DMS 273 (cell line): ENCODE measurements at regions not wholly inside any gene's neighbourhood (a gene's known extent, or its start where the extent isn't known, plus 50 kb on each side); places are given as distances from the start of the nearest gene placed in this dataset.
A peak's percentile ranks its signal among the peaks of the same experiment; 100 is the strongest.

Experiments
- DNase-seq: peaks from one replicate; lab custom pipeline; 2025; ENCODE audit not compliant: unreplicated experiment; lab: John Stamatoyannopoulos, UW

DNA sequence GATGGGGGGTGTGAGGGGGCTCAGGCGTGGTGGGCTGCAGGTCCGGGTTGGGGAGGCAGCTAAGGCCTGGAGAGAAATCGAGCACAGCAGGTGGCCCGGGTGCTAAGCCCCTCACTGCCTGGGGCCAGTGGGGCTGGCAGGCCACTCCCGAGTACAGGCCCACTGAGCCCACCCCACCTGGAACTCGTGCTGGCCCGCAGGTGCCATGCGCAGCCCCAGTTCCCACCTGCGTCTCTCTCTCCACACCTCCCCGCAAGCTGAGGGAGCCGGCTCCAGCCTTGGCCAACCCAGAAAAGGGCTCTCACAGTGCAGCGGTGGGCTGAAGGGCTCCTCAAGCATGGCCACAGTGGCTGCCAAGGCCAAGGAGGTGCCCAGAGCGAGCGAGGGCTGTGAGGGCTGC lies 1047.1 kb upstream of the ADGRL4 start:
- DNase-seq: no peak

DNA sequence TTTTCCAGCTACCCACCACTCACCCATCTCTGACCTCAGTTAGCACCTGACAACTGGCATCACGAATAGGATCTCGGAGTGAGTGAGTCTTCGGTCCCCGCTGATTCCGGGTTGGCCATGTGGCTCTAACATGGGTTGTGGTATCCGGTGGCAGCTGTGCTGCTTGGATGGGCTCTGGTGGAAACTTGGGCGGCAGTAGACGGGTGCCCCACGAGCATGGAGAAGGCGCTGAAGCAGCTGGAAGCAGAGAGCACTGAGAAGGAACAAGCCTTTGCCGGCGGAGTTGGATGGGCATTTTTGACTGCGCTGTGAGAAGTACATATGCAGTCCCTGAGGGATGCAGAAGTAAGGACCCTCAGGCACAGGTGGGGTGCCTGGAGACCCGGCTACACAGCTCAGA lies 1044.0 kb upstream of the ADGRL4 start:
- DNase-seq: no peak

DNA sequence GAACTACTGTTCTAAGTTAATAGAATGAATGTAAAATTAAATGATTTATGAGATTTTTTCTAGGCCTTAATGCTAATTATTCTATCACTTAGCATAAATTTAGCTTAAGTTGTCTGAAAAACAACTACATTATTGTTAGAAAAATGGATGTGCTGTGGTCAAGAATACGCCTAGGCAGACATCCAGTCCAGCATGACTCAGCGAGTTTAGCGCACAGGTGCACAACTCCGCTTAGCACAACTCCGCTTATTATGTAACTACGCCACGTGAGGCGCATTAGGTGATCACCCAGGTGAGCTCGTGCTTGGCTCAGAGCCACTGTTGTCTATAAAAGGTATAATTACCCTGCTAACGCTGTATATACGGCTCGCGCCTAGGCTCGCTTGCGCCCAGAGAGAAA lies 1043.6 kb upstream of the ADGRL4 start:
- DNase-seq: peak; percentile 2

DNA sequence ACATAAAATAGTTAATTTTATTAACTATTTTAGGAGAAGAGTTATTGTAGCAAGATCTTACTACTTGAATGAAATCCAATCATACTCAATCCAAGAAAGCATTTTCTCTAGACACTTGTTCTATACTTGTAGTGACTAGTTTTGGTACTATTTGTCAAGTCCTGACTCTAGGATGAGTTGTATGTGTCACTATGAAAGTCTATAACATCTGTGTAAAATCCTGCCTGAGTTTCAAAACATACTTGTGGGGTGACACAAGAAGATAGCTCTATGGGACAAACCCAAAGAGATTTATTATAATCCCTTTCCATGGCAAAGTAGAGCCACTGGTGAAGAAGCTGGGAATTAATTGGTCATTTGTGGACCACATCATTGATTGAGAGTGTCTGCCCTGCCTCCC lies 1042.2 kb upstream of the ADGRL4 start:
- no peak for DNase-seq

DNA sequence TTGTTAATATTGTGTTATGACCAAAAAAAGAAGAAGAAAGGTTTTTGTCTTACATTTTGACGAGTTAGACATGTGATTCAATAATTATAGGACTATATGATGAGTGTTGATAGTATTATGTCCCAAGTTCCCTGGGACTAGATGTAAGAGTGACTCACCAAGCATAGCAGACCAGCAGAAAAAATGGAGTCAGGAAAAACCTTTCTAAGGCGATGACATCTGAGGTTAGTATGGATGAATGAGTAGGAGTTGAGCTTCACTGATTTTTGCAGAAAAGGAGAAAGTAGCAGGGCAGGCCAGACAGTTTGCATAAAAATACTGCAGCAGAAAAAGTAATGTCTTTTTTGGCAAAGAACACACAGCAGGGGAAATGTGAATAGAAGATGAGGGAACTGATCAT lies 1041.3 kb upstream of the ADGRL4 start:
- no peak for DNase-seq

DNA sequence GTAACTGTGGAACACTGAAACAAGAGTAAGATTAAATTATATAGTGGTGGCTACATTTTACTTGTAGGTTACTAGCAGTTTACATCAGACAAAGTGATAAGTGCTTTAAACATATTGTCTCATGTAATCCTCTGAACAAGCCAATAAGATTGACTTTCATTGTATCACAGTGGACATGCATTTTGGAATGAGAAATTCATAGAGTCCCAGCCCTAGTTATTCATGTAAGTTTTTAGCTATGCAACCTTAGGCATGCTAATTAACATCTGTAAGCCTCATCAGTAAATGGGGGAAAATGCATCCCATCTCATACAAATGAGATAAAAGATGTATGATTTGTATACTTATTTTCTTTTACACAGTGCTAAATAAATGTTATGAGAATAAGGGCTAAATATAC lies 1038.1 kb upstream of the ADGRL4 start:
- no peak for DNase-seq

DNA sequence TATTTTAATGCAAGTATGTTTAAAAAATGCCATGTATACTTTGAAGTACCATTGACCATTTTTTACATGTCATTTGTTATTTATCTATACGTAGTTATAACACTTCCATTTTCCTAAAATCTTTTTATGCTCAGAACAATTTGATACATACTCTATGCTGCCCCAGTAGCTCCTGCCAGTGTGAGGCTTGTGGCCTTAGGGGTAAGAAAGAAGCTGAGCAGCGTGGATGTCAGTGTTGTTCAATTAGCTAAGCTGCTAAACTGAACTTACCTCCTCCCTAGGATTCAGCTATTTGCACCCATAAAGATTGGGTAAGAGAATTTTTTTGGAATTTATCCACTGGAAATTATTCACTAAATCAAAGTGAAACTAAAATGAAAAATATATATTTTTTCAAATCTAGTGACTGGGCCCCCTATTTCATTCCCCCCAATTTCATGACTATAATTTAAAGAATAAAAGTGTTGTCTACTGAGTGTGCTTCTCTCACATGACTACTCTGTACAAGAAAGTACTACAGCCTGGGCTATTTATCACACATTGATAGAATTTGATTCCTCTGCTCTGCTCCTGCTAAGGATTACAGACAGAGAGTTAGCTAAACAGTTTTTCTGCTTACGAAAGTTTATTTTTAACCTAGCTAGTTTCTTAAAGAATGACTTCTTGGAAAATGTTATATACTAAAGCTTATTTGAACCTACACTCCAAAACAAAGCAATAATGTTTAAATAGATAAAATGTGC lies 1030.3 kb upstream of the ADGRL4 start:
- DNase-seq: no peak

DNA sequence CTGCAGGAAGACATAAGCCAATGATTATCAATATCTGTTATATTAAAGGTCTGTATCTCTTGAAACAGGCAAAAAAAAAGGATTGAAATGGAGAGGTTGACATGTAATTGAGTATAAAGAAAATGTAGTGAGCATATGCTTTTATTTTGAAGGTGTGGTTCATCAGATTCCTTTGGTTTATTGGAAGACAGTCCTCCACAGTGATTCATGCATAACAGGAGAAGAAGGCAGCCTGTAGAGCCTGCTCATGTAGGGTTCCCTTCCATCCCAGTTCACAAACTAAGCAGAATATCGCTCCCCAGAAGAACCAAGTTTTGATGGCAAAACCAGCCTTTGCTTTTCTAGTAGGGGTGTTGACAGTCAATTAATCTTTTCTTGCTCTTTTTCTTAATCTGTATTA lies 1016.8 kb upstream of the ADGRL4 start:
- DNase-seq: no peak

DNA sequence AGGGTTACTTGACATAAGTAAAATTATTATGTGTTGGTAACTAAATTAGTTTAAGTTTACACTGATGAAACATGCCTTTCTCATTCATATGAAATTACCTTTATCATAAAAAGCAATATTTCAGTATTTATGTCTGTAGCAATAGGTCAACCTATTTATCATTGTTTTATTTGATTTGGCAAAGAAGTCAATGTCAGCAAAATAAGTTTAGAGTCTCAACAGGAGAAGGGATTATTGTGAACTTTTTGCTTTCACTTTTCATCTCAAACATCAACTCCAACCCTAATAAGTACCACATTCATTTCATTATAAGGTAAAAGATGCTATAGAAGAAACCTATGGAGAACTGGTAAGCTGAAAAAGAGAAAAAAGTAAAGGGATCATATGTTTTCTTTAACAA lies 1015.4 kb upstream of the ADGRL4 start:
- no peak for DNase-seq

DNA sequence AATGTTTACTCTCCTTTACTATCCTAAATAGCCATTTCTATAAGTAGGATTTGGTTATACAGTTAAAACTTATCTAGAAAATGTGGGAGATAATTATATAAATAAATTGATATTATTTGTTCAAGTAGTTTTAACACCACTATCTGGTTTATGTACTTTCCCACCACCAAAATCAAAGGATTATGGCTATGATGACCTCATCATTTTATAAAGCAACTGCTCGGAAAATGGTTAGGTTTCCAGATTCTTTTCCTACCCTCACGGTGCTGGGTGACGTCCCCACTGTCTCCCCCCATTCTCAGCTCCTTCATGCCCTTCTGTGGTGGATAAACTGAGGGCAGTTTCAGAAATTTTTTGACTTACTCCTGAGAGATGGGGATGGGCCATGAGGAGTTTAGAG lies 1011.8 kb upstream of the ADGRL4 start:
- no peak for DNase-seq

DNA sequence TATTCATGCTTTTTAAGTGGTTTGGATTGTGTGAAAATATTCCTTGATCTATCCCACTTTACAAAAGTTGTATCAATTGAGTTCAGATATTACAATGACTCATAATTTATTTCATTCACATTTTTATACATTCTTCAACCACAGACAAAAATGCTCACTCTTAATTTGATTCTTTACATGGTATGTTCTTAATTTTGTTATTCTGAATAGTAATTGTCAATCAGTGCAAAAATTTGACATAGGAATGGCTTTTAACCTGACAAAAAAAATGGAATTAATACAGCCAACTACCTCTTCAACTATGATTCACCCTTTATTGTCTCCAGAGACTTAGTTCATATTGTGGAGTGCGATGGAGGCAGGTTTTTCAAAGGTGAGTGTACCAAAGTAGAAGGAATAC lies 1002.4 kb upstream of the ADGRL4 start:
- no peak for DNase-seq

DNA sequence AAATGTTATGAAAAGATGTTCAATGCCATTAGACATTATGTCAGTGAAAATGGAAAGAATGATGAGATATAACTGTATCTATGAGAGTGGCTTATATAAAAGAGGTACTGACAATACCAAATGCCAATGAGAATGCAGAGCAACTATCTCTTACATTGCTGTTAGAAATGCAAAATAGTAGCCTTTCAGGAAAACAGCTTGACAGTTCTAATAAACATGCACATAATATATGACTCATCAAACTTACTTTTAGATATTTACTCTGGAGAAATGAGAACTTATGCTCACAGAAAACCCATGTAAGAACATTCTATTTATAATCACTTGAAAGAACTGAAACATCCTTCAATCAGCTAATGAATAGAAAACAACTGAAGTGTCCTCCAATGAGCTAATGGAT lies 996.7 kb upstream of the ADGRL4 start:
- no peak for DNase-seq

DNA sequence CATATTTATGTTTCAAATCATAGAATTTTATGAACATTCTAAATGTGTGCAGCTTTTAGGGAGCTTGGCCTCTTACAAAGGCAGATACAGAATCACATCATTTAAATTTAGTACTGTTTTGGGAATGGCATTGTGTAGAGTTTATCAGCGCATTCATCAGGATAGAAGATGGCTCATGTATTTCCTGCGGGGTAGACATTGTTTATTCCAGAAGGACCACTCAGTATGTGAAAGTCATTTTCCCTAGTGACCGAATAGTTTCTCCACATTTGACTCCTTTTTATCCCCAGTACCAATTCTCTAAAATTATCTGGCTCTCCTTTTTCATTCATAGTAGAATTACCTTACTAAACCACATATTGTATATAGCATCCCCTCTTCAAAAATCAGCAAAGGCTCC lies 981.9 kb upstream of the ADGRL4 start:
- DNase-seq: no peak

DNA sequence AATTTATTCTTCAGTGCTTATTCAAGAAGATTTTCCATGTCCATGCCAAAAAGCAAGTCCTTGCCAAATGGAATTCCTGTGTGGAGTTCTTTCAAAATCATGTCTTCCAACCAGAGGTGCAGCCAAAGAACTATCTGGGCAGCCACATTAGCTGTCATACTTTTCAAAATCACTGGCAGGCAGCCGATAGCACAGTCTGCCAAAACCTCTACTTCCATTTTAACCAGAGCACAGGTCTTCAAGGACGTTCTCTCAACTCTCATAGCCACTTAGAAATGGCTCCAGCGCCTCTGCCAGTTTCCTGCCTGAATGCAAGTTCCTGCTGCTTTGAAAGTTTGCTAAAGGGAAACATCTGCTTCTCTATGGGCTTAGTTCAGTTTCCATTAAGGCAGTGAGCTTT lies 975.7 kb upstream of the ADGRL4 start:
- DNase-seq: peak; percentile 20

DNA sequence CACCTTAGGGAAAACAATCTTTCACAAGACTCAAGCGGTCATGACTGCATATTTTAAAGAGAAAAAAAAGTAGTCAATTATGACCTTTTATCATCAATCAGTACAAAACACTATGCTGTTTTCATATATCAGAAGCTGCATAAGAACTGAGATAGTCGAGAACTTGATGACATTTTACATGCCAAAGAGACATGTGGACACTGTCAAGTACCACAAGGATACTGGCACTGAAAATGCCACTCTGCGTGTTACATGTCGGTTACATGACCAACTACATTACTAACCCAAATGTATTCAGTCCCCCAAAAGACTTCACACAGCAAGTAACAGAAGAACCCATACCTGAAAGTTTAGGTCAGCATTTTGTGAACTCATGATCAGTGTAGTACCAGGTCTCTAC lies 975.0 kb upstream of the ADGRL4 start:
- no peak for DNase-seq

DNA sequence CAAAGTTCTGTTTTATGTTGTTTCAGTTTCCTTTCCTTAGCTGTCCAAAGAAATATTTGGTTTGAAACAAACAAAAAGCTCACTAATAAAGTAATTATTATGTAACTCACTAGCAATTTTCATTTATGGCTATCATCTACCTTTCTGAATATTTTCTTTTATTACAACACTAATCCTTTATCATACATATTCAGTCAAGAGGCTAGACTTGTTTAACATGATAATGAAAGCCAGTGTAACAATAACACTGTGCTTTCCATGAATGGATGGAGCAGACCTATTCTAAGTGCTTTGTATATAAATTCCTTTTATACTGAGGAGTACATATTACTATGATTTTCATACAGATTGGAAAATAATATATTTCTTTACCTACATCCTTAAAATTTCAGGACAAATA lies 972.8 kb upstream of the ADGRL4 start:
- DNase-seq: no peak

DNA sequence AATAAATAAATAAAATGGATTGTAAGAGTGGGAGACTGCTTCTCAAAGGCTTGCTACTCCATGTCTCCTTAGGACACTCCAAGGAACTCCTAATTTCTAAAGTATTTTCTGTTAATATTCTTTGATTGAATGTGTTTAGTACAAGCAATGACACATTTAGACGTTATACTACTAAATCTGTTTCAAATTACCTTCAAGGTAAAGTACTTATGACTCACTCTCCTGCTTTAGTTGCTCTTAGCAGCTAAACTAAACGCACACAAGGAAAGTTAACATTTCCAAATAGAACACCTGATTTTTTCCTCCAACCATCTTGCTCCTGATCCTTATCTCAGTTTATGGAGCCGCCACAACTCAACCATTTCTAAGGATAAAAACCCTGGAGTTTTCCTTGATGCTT lies 969.8 kb upstream of the ADGRL4 start:
- DNase-seq: no peak

DNA sequence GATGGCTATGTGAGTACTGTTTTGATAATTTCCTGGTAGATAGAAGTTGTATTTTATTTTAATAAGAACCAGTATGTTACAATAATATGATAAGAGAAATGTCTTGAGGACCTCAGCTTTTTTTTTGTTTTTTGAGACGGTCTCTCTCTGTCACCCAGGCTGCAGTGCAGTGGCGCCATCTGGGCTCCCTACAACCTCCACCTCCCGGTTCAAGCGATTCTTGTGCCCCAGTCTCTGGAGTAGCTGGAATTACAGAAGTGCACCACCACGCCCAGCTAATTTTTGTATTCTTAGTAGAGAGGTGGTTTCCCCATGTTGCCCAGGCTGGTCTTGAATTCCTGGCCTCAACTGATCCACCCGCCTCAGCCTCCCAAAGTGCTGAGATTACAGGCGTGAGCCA lies 968.1 kb upstream of the ADGRL4 start:
- no peak for DNase-seq

DNA sequence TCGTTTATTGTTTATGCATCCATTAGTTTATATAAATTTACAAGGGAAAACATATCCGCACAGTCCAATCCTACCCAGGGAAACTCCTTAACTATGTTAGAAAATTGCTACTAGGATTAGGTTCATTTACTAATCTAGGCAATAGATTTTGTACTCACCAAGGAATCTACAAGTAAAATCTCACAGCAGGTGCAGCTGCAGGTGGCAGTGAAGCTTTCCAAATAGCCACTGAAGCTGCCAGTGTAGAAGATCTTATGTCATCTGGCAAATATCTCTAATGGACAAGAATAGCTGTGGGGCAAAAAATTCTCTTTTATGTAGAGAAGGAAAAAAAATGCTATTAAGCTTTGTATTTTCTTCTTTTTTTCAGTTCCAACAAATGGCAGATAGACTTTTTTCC lies 963.4 kb upstream of the ADGRL4 start:
- peak; percentile 4 for DNase-seq

DNA sequence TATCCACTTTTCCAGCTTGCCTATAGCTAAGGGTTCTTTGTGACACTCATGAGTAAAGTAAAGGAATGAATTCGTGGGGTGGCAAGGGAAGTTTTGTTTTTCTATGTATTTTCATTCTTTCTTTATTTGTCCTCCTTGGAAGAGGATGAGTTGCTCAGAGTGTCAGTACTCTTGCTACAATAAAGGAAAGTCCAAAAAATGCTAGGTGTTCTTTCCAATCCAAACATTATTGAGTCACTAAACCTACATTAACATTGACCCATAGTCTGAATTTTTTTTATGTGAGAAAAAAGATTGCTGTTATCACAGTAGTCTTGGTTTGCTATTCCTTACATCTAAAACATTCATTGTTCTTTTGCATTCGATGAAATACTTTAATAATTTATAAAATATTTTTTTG lies 959.9 kb upstream of the ADGRL4 start:
- no peak for DNase-seq

DNA sequence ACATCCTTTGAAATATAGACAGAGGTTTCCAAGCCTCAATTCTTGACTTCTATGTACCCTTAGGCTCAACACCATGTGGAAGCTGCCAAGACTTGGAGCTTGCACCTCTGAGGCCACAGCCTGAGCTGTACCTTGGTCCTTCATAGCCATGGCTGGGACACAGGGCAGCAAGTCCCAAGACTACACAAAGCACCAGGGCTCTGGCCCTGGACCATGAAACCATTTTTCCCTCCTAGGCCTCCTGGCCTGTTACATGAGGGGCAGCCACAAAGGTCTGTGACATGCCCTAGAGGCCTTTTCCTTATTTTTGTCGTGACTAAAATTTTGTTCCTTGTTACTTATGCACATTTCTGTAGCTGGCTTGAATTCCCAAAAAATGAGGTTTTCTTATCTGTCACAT lies 953.1 kb upstream of the ADGRL4 start:
- no peak for DNase-seq

DNA sequence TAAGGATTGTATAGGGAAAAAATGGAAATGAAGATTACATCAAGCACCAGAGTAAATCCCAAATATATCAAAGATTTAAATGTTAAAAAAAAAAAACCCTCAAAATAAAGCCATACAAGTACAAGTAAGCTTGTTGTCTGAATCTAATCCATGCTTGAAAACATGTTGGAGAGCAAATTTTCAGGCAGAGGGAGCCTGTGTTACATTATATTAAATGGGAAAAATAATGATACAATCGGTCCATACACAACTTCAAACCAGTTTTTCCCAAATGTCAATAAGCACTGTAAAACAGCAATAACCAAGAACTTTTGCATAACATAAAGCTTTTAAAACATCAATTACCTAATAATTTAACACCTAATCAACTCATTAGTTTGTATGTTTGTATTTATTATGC lies 949.4 kb upstream of the ADGRL4 start:
- no peak for DNase-seq

DNA sequence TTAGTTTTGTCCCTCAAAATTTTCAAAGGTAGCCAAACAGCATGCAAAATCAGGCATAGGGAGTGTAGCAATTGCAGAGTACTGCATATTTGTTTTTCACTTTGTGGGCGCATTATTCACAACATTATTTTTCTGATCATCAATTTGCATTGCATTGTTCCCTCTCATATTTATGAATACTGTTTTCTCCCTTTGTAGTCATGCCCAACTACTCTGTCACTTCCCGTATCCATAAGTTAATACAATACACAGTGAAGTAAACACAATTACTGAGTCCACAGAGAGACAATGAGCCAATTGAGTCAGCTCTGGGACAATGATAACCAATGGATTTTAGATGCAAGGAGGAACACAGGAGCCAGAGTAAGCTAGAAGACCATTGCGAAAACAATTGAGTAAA lies 944.0 kb upstream of the ADGRL4 start:
- no peak for DNase-seq

DNA sequence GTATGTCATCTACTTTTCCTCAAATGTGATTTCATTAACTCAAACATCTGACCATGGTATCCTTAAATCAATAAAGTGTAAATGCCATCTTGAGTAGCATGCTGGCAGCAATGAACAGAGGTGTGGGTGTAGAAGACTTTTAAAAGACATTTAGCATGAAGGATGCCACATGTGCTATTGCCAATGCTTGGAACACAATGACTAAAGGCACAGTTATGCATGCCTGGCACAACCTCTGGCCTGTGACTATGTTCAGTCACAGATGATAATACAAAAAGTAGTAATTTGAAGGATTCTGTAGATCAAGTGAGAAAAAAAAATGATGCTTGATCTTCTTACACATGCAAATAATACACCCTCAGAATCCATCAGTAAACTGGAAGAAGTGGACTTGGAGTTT lies 938.9 kb upstream of the ADGRL4 start:
- DNase-seq: no peak
